ENCODE measurements at regions not wholly inside any gene's neighbourhood (a gene's known extent, or its start where the extent isn't known, plus 50 kb on each side); places are given as distances from the start of the nearest gene placed in this dataset.

DNA sequence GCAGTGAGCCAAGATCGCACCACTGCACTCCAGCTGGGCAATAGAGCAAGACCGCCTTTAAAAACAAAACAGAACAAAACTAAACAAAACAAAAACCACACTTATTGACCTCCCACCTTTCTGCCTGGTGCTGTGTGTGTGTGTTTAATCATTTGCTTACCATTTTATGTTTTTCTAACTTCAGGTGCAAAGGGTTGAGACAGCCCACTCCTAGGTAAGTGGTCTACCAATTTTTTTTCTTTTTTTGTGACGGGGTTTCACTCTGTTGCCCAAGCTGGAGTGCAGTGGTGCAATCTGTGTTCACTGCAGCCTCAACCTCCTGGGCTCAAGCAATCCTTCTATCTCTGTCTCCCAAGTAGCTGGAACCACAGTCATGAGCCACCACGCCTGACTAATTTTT is 65.8 kb downstream of the SALL1 start:
- TF ChIP-seq, protein P1, sequence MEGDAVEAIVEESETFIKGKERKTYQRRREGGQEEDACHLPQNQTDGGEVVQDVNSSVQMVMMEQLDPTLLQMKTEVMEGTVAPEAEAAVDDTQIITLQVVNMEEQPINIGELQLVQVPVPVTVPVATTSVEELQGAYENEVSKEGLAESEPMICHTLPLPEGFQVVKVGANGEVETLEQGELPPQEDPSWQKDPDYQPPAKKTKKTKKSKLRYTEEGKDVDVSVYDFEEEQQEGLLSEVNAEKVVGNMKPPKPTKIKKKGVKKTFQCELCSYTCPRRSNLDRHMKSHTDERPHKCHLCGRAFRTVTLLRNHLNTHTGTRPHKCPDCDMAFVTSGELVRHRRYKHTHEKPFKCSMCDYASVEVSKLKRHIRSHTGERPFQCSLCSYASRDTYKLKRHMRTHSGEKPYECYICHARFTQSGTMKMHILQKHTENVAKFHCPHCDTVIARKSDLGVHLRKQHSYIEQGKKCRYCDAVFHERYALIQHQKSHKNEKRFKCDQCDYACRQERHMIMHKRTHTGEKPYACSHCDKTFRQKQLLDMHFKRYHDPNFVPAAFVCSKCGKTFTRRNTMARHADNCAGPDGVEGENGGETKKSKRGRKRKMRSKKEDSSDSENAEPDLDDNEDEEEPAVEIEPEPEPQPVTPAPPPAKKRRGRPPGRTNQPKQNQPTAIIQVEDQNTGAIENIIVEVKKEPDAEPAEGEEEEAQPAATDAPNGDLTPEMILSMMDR (IDR thresholded peaks at IDR 0.05; ENCODE audit: low read depth, low read length, missing control alignments), result no peak
- no peak for DNase-seq (ENCODE audit: low read depth)

DNA sequence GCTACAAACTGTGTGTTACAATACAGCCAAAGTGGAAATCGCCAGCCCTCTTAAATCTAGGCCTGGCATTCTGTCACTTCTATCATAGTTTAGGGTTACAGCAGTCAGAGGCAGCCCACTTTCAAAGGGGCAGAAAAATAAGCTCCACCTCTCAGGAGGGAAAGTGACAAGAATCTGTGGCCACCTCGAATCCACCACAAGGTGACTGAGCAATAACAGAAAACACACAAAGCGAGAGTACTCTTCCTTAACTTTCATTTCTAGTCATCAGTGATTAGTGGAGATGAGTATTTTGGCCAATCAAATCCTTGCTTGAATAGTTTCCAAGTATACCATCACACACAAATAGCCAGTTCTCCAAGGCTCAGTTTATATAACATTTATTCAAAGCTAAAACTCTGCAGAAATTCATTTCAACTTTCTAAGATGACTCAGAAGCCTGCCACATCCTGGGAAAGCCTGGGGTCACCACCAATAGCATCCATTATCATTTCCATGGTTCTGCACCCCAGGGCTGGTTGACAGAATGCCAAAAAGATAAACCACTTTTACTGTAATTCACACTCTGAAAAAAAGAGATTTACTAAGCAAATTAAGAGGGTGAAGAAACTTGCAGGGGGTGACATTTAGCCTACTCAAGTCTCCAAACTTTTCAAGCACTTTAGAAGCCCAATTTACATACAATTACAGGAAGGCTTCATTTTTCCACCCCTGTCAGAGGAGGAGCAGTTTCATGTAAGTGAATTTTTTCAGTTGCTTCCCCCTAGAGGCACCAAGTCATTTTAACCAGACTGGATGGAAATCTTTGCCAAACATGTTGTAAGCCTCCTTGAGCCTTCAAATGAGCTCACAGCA is 66.8 kb downstream of the SALL1 start:
- DNase-seq (ENCODE audit: low read depth), result no peak
- TF ChIP-seq, protein P1 (IDR thresholded peaks at IDR 0.05; ENCODE audit: low read depth, low read length, missing control alignments), result no peak
- H3K4me3 ChIP-seq (ENCODE audit: low read depth, low read length), result no peak overlapping the region

More for the DNA sequence above, 65.8 kb downstream of the SALL1 start:
- no peak overlapping the region for H3K4me3 ChIP-seq (ENCODE audit: low read depth, low read length)

DNA sequence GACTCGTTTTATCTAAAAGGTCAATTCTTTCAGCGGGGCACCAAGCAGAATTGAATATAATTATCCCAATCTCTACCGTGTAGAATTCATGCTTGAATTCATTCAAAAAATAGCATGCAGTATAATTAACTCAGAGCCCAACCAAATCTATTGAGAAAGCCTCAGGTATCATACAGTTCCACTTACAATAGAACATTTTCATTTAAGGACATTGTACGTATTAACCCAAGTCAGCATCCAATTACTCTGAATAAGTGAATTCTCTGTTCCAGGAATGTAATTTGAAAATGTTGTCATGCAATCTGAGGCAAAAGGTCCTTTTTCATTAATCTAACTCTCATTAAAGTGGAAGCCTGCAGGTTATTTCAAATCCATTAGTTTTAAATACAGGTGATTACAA is 78.5 kb downstream of the SALL1 start:
- H3K4me3 ChIP-seq (ENCODE audit: low read depth, low read length), result no peak overlapping the region
- TF ChIP-seq, protein P1 (IDR thresholded peaks at IDR 0.05; ENCODE audit: low read depth, low read length, missing control alignments), result no peak
- DNase-seq (ENCODE audit: low read depth), result no peak

GRCh38 chr16:51071326-51071725 is 79.7 kb downstream of the SALL1 start:
- TF ChIP-seq, protein P1 (IDR thresholded peaks at IDR 0.05; ENCODE audit: low read depth, low read length, missing control alignments), result no peak
- no peak overlapping the region for H3K4me3 ChIP-seq (ENCODE audit: low read depth, low read length)
- DNase-seq (ENCODE audit: low read depth), result no peak

DNA sequence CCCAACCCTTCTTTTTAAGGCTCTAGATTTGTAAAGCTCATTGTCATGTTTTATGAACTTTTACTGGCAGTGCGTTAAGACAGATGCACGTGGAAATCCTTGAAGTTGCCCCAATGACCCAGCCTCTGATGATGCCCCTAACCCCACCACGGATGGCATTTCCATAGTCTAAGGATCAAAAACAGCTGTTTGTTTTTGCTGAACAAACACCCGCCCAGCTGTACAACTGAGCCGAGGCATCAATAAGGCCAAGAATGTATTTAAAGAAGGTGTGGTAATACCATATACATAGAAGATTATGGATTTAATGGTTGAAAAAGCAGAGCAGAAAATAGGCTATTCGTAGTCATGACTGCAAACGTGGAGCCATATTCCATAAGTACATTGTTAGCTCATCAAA is 83.7 kb downstream of the SALL1 start:
- no peak for DNase-seq (ENCODE audit: low read depth)
- H3K4me3 ChIP-seq (ENCODE audit: low read depth, low read length), result no peak overlapping the region
- TF ChIP-seq, protein P1 (IDR thresholded peaks at IDR 0.05; ENCODE audit: low read depth, low read length, missing control alignments), result no peak

DNA sequence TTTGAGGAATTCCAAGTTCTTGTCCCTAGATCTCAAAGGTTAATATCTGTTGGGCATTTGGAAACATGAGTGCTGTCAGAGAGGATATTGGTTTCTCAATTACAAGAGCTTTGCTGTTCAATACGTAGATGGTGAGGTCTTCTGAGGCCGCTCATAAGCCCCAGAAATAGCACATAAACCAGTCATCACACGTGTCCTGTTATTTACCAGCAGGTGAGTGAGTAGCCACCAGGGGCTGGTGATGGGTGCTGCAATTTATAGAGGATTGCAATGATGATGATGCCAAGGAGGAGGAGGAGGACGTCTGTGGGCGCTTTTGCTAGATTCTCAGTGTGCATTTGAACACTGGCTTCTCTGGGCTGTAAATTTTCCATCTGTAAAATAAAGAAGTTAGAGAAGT is 89.0 kb downstream of the SALL1 start:
- no peak for DNase-seq (ENCODE audit: low read depth)
- TF ChIP-seq, protein P1 (IDR thresholded peaks at IDR 0.05; ENCODE audit: low read depth, low read length, missing control alignments), result no peak
- no peak overlapping the region for H3K4me3 ChIP-seq (ENCODE audit: low read depth, low read length)

- DNase-seq (ENCODE audit: low read depth), result no peak
- TF ChIP-seq, protein P1 (IDR thresholded peaks at IDR 0.05; ENCODE audit: low read depth, low read length, missing control alignments), result no peak
- H3K4me3 ChIP-seq (ENCODE audit: low read depth, low read length), result no peak overlapping the region
These were observed 89.7 kb downstream of the SALL1 start for GRCh38 chr16:51061328-51061727.
